ENCODE measurements at regions not wholly inside any gene's neighbourhood (a gene's known extent, or its start where the extent isn't known, plus 50 kb on each side); places are given as distances from the start of the nearest gene placed in this dataset.
A peak's percentile ranks its signal among the peaks of the same experiment; 100 is the strongest.

DNA sequence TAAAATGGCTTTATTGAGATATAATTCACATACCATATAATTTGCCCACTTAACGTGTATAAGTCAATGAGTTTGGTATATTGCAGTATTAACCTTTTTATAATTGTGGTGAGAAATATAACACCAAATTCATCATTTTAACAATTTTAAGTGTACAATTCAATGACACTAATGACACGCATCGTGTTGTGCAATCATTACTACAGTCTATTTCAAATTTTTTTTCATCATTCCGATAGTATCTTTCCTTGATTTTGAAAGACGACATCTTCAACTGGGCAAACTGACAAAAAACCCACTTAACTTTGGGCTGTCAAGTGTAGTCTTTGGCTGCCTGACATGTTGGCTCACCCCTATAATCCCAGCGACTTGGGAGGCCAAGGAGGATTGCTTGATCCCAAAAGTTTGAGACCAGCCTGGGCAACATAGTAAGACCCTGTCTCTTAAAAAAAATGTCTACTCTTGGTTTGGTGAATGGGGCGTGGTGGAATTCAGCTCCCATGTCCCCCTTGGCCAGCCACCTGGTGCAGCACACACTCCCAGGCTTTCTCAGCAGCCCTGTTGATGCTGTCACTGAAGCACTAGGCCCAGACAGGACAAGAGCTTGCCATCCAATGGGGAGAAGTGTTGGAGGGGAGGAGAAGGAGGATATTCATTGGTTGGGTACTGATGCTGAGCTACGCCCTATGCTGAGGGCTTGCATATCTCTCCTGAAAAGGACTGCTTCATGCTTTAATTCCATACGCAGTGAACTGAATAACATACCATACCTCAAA is 150.5 kb downstream of the CD83 start:
- H3K4me3 ChIP-seq (ENCODE audit: control insufficient read depth, low read depth, low read length) = no peak overlapping the region
- DNase-seq (ENCODE audit: low read depth) = no peak
- TF ChIP-seq, protein P1, sequence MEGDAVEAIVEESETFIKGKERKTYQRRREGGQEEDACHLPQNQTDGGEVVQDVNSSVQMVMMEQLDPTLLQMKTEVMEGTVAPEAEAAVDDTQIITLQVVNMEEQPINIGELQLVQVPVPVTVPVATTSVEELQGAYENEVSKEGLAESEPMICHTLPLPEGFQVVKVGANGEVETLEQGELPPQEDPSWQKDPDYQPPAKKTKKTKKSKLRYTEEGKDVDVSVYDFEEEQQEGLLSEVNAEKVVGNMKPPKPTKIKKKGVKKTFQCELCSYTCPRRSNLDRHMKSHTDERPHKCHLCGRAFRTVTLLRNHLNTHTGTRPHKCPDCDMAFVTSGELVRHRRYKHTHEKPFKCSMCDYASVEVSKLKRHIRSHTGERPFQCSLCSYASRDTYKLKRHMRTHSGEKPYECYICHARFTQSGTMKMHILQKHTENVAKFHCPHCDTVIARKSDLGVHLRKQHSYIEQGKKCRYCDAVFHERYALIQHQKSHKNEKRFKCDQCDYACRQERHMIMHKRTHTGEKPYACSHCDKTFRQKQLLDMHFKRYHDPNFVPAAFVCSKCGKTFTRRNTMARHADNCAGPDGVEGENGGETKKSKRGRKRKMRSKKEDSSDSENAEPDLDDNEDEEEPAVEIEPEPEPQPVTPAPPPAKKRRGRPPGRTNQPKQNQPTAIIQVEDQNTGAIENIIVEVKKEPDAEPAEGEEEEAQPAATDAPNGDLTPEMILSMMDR (conservative IDR thresholded peaks at IDR 0.05; ENCODE audit: control insufficient read depth, insufficient read depth, low read depth, low read length) = no peak

DNA sequence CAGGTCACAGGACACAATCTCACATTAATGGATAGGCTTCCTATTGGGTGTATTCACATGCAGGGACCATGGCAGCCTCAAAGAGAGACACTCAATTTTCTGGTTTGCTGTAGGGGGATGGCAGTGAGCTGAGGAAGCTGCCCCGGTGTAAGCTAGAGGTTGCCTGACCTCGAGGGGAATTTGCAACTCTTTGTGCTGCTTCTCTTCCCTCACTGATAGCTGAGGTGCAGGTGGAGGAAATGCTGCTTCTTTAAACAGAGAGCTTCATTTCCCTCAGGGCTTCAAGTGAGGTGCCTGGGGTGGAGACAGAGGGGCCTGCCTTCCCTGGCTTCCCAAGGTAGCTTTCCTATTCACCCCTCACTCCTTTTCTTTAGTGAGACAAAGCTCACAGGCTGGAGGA is 151.9 kb downstream of the CD83 start:
- TF ChIP-seq, protein P1 (conservative IDR thresholded peaks at IDR 0.05; ENCODE audit: control insufficient read depth, insufficient read depth, low read depth, low read length) = no peak
- DNase-seq (ENCODE audit: low read depth) = no peak
- H3K4me3 ChIP-seq (ENCODE audit: control insufficient read depth, low read depth, low read length) = no peak overlapping the region

DNA sequence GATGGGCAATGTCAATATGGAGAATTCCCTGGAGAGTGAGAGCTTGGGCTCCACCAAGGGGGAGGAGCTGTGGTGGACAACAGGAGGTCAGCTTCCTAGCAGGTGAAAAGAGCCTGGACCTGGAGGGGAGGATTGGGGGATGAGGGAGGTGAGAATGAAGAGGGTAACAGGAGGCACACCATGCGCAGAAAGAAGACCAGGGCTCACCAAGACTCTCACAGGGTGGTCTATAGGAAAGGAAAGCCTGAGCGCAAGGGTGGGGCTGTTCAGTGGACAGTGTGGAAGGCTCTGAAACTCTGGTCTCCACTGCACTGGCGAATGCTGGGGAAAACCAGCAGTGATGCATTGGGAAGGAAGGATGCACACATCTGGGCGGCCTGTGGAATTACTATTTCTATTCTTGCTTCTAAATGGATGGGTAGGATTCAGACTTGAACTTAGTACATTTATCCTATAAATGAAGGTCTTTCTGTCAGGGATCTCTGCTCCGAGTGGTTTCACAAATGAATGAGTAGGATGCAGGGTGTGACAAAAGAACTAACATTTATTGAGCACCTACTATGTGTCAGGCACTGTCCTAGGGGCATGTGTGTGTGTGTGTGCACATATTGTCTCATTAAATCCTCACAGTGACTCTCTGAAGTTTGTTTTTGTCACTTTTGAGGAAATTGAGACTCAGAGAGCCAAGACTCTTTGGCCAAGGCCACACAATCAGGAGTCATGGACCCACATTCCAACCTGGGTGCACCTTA is 152.7 kb downstream of the CD83 start:
- DNase-seq (ENCODE audit: low read depth) = no peak
- no peak overlapping the region for H3K4me3 ChIP-seq (ENCODE audit: control insufficient read depth, low read depth, low read length)
- TF ChIP-seq, protein P1 (conservative IDR thresholded peaks at IDR 0.05; ENCODE audit: control insufficient read depth, insufficient read depth, low read depth, low read length) = no peak

DNA sequence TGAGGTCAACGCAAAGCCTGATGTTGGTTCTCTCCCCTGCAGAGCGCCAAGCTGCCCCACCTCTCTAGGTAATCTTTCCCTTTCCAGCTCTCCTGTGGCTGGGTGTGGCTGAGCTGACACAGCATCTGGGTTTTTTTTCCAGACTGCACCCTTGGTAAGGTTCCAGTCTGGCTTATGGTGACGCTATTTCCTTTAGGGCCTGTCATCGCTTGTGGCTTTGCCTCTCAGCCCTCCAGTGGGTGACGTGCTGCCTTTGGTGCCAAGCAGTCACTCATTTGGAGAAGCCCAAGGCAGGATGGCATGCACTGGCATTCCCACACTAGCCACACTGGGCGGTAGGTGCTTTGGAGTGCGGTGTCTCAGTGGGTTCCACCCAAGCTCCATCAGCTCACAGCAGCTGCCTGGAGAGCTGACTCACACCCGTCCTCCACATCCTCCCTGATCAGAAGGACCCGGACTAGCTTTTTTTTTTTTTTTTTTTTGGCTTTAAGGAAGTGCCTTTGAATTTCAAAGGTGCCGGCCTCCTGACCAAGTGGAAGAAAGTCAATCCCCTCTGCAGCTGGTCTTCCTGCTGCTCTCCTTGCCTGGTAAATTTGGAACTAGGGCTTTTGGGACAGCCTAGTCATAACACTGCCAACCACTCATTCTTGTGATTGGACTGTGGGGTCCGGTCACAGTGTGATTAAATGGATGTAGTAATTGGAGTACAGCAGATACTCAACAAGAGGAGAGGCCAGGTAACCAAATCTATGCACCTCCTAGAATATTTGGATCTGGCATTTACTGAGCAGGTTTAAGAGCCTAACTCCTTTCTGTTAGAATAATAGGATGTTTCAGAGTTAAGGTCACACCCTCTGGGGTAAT is 153.6 kb downstream of the CD83 start:
- DNase-seq (ENCODE audit: low read depth) = peak; percentile 84
- TF ChIP-seq, protein P1 (conservative IDR thresholded peaks at IDR 0.05; ENCODE audit: control insufficient read depth, insufficient read depth, low read depth, low read length) = no peak
- H3K4me3 ChIP-seq (ENCODE audit: control insufficient read depth, low read depth, low read length) = no peak overlapping the region

DNA sequence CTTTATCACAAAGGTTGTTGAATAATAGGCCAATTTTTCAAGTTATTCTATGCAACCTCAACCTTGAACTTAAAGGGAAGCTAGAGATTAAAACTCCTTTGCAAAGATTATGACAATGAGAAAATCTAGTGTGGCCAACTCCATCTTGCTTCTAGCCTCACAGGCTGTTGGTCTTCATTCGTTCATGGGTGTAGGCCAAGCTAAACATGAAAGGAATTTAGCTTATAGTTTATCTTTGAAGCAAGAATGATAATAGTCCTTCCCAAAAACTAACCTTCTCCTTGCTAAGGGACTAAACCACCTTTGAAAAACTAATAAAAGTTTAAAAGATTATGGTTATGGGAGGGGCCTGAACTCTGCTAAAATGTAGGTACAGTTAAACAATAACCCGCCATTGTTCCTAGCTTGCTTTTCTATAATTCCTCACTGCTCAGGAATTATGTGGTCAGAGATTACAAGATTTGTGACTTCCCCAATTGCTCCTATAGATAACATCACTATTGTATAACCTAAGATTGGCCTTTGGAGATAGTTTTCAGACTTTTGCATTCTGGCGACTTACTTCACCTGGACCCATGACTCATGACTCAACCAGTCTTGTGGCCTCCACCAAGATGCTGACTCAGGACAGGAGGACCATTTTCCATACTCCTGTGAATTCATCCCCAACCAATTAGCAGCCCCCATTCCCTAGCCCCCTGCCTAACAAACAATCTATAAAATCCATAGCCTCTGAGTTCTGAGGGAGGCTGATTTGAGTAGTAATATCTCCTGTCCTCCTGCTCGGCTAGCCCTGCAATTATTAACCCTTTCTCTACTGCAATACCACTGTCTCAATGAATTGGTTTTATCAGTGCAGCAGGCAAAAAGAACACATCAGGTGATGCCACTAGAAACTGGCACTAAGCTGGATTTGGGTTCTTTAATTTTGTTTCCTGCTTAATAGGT is 154.5 kb downstream of the CD83 start:
- TF ChIP-seq, protein P1 (conservative IDR thresholded peaks at IDR 0.05; ENCODE audit: control insufficient read depth, insufficient read depth, low read depth, low read length) = no peak
- no peak overlapping the region for H3K4me3 ChIP-seq (ENCODE audit: control insufficient read depth, low read depth, low read length)
- DNase-seq (ENCODE audit: low read depth) = peak; percentile 10

All from fibroblast of mammary gland (primary cell).